Stimulated activated CD4-positive, alpha-beta T cell treated with anti-CD3 and anti-CD28 coated beads, Interleukin-1b, Interleukin-23, amount 100 ng/mL, for 1 hour (primary cell): ENCODE measurements at regions not wholly inside any gene's neighbourhood (a gene's known extent, or its start where the extent isn't known, plus 50 kb on each side); places are given as distances from the start of the nearest gene placed in this dataset.

Experiments
- DNase-seq, 2 donors: peaks; one replicate each; pipeline ENCODE4 v3.0.0-alpha.2; 2020; ENCODE audit warnings: low read depth in 2 of 2

- no peak for DNase-seq
Observed at GRCh38 chr15:36344887-36345286, 234.5 kb upstream of the CDIN1 start.

DNA sequence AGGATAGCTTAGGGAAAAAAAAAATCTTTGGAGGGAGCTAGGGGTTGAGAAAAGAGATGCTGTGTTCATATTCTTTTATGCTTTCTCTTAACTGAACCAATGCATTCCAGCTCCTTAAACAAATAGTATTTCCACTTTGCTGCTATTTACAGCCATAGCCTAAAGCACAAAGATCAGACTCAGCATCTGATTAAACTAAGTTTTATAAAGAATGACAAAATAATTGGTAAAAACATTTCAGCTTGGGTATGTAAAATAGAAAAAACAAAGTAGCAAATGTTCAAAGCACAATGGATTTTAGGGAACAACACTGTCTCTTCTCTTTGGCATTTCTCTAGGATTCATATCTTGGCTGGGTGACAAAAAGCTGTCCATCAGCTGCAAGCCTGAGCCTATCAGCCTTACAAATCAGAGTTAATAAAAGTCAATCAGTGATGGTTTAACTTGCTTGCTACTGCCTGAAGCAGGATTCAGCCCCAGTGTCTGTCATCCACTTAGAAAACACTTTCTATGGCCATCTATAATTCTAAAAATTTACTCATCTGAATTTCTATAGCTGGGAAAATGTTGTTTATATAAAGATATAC, 232.1 kb upstream of the CDIN1 start:
- no peak for DNase-seq

GRCh38 chr15:36356466-36356865, 223.0 kb upstream of the CDIN1 start:
- no peak for DNase-seq

DNA sequence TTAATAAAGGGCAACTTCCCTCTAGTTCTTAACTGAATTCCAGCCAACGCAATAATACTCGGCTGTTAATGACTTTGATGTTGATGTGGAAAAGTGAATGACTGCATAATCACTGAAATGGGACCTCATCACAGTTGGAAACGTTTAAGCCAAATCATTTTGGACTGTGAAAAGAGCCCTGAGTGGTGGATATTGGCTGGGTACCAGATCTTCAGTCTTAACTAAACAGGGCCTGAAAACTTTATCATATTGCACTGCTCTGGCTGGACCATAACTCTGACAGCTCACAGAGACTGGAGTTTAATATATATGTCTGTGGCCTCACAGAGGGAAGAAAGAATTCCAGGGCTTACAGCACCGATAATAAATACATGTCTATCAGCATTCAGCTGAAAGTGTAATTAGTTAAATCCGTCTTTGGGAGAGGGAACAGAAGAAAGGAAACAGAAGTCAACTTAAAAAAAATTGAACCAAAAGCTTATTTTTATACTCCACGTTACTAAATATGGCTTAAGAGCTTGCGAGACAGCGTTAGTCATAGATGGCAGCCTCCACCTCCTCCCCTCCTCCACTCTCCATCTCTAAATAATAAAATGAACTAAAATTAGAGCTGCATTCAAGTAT, 222.3 kb upstream of the CDIN1 start:
- no peak for DNase-seq

GRCh38 chr15:36358094-36358493, 221.3 kb upstream of the CDIN1 start:
- DNase-seq, result no peak

DNA sequence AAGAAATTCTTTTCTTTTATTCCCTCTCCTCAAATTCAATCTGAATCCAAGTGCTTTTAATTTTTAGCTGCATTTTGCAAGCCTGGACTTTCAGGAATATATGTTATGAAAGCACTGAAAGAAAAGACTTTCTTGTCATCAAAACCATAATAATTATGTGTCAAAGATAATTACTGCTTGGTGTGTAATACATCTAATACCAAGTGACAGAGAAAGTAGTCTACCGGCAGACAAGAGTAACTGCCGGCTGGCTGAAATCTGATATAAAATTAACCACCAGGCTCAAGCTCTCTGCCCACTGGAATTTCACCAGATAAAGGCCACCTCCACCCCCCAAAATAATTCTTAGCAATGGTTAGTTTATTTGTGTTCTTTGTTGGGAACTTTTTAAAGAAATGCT, 220.9 kb upstream of the CDIN1 start:
- DNase-seq, result no peak

DNA sequence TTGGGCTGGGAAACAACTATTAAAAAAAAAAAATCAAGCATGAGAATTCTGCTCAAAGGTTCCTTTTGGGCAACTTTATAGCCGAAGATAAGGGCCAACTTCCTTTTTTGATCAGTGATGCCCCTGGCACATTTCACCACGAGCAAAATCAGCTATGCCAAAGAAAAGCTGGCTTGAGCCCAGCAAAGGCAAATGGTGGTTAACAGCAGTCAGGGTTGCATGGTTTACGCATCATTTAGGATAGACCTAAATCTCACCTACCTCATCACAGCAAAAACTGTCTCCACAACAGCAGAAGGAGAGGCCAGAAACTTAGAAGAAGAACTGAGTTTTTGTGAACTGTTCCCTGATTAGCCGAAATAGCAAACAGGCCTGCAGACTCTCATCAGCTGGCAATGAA, 220.1 kb upstream of the CDIN1 start:
- DNase-seq, result no peak

GRCh38 chr15:36361351-36361870, 218.0 kb upstream of the CDIN1 start:
- DNase-seq, result no peak

GRCh38 chr15:36362509-36362915, 216.9 kb upstream of the CDIN1 start:
- no peak for DNase-seq

GRCh38 chr15:36363335-36363734, 216.1 kb upstream of the CDIN1 start:
- DNase-seq, result no peak

GRCh38 chr15:36364377-36364776, 215.0 kb upstream of the CDIN1 start:
- DNase-seq, result no peak

DNA sequence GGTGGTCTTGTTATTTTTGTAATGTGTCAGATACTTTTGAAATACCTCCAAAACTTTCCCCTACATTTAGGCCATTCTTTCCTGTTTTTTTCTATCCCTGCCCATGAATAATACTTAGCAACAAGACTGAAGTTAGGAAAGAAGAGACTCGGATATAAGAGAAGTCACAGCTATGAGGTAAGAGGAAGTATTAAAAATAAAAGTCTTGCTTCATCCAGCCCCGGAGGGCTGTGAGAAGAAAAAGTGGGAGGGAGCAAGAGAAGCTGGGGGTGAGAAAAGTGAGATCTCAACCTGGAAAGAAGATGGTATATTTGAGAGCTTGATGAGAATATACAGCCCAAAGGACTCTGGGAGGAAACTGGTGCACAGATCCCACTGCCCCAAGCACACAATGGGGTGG, 213.5 kb upstream of the CDIN1 start:
- no peak for DNase-seq

DNA sequence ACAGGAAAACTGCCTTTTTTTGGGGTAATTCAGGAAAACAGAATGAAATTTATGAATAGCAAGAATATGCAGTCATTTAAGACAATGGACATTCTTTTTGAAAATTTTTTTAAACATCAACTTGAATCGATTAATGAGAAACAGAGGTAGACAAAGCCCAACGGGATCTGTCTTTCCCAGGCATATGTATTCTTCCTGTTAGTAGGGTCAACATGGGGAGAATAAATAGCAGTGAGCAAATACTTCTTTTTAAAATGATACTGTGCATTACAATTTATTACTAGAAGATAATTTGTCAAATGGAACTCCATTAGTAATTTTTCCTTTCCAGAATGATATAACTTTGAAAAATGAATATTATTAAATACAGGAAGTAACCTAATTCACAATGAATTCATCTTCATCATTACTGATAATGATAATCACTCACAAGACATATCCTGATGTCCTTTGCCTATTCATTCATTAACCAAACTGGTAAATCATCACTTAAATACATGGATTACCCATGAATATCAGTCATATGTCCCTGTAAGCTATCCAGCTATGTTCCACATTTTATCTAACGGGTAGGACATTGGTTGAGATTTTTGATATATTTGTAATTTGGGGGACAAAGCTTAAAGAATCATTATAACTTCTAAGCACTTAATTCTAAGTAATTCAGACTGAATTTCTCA, 209.2 kb upstream of the CDIN1 start:
- DNase-seq, result no peak

- no peak for DNase-seq
Observed at GRCh38 chr15:36370731-36371112, 208.7 kb upstream of the CDIN1 start.

DNA sequence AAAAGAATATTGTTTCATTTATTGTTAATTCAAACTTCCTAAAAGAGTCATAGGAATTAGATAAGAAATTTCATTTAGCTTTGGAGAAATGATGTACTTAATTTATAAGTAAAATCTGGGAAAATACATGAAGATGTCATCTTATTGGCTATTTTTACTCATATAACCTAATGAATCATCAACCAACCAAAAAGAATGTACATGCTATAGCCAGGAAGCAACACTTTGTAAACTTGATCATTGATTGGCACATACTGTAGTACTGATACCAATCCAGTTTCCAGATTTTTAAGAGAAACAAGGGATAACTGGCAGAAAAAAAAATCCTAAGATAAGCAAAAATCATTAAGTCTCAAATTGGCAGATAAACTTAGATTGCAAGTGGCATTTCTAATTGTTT, 207.9 kb upstream of the CDIN1 start:
- DNase-seq, result no peak

GRCh38 chr15:36372968-36373367, 206.5 kb upstream of the CDIN1 start:
- no peak for DNase-seq

GRCh38 chr15:36373550-36373949, 205.9 kb upstream of the CDIN1 start:
- no peak for DNase-seq

DNA sequence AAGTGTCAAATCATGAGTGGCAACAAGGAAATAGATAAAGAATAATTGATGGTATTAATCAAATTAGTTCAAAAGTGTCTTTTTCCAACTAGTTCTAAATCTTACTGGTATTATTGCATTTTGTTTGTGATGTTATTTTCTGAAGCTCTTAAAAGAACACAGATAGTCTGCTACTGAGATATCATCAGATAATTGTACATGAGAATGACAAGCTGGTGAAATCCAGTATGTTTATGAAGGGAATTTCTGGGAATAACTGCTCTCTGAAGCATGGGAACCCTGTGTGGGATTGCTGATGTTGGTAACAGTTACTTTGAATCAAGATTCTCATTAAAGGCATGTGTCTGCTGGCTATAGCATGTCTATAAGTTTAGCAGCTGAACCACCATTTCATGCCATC, 190.3 kb upstream of the CDIN1 start:
- no peak for DNase-seq

GRCh38 chr15:36390491-36390890, 188.9 kb upstream of the CDIN1 start:
- no peak for DNase-seq

- DNase-seq, result no peak
Observed at GRCh38 chr15:36392676-36393266, 186.7 kb upstream of the CDIN1 start.

DNA sequence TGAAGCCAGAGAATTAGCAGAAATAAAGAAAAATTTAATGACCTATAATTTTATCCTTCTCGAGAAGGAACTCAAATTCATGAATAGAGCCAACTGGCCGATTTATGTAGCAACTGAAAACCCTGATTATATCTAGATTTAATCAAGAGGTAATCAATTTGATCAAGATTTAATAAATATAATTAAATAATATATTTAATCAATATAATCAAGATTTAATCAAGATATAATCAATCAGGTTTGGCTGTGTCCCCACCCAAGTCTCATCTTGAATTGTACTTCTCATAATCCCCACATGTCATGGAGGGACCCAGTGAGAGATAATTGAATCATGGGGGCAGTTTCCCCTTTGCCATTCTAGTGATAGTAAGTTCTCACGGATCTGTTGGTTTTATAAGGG, 181.2 kb upstream of the CDIN1 start:
- no peak for DNase-seq

GRCh38 chr15:36399276-36399675, 180.2 kb upstream of the CDIN1 start:
- no peak for DNase-seq
